ENCODE measurements at regions not wholly inside any gene's neighbourhood (a gene's known extent, or its start where the extent isn't known, plus 50 kb on each side); places are given as distances from the start of the nearest gene placed in this dataset.

DNA sequence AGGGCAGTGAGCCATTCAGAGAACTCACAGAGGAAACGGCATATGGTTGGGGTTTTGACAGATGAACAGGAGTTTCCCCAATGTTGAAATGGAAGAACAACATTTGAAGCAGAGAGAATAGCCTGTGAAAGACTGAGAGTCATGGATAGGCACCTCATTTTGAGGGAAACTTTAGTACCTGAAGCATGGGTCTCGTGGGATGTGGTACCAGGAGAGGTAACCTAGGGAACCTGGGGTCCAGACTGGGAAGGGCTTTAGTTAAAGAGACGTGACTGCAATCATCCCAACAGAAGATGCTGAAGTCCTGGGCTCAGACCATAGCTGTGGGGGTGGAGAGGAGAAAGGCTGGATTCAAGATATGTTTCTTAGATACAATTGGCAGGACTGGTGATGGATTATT, 137.8 kb upstream of the CCL2 start:
- no peak for DNase-seq (ENCODE audit: low read depth in 1 of 2, low spot score in 1 of 2)

DNA sequence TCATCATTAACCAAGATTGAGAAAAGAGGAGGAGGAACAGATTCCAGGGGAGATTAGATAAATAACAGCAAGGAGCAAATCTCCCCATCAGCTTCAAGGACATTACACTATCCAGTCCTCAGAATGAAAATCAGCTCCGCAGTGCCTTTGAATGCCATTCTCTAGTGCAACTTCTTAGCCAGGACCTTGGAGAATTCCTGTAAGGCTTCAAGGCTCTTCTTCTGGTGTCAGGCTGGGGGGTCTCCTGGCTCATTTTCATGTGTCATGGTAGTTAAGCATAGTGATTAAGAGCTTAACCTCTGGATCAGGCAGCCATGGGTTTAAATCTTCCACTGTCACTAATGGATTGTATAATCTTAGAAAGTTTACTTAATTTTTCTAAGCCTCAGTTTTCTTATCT, 137.3 kb upstream of the CCL2 start:
- no peak for DNase-seq (ENCODE audit: low read depth in 1 of 2, low spot score in 1 of 2)

DNA sequence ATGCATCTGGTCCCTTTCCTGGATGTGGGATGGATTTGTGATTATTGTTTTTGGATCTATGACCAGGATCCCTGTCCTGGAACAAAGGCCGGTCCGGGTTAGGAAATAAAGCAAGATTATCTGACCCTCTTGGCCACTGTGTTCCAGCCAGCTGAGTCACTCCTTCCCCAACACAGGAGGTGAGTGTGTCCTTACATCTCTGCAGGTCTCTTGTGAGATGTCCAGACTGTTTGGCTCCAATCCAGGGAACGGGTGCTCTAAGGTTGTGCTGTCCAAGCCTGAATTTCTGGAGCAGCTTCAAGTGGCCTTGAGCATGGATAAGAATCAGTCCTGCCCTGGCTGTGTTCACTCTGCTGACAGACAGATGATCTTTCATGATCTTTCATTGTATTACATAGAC, 136.5 kb upstream of the CCL2 start:
- no peak for DNase-seq (ENCODE audit: low read depth in 1 of 2, low spot score in 1 of 2)

DNA sequence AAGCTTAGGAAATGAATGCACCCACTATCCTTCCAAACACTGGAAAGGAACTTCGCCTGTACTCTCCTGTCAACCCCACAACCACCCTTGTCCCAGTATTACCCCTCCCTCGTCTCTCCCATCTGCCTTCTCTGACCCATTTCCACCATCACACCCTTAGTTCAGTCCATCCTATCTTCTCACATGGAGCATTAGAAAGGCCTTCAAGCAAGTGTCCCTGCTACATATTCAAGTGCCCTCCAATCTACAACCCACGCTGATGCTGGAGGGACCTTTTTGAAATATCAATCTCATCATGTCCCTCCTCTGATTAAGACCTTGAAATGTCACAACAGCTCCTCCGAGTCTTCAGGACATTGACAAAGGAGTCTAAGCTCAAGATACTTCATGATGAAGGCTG, 133.8 kb upstream of the CCL2 start:
- no peak for DNase-seq (ENCODE audit: low read depth in 1 of 2, low spot score in 1 of 2)

DNA sequence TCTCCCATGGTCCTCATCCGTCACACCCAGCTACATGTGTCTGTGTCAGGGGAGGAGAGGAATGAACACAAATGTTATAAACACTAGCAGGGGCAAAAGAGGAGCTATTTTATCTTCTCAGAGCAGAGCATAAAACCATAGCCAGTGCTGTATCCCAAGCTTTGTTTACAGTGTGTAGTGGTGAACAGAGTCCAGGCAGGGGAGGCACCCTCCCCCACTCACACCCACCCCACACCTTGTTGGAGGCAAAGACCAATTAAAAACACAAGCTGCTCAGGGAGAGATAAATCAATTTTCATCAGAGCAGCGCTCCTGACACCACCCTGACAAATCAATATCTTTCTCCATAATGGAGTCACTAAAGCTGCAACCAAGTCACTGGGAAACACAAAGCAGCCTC, 132.6 kb upstream of the CCL2 start:
- no peak for DNase-seq (ENCODE audit: low read depth in 1 of 2, low spot score in 1 of 2)

DNA sequence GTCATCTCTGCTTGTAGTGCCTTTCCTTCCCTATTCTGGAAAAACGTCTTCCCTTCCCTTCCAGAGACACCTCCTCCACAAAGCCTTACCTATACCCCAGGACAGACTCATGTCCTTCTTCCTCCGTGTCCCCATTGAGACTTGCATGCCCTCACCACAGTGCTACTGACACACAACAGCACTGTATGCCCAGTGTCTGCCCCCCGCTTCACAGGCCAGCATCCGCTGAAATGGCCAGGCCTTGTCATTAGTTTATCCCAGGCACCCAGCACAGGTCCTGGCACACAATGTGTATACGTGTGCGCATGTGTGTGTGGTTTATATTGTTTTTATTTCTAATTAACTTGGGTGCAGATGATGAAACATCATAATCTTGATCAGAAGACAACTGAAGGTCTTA, 130.1 kb upstream of the CCL2 start:
- DNase-seq (ENCODE audit: low read depth in 1 of 2, low spot score in 1 of 2): no peak

DNA sequence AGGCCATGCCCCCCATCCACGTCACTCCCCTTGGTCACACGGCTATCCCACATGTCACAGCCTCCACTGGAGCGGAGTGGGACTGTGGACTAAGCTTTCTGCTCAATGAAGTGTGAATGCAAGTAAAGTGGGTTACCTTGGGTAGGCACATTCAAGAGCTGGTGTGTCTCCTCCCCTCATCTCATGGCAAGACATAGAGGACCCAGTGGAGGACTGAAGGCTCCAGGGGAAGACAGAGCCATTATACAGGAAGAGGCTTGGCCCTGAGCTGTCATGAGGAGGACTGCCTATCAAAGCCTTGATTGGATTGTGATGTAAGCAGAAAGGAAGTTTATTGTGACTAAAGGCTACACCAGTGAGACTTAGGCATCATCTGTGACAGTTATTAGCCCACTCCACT, 129.2 kb upstream of the CCL2 start:
- DNase-seq (ENCODE audit: low read depth in 1 of 2, low spot score in 1 of 2): no peak

DNA sequence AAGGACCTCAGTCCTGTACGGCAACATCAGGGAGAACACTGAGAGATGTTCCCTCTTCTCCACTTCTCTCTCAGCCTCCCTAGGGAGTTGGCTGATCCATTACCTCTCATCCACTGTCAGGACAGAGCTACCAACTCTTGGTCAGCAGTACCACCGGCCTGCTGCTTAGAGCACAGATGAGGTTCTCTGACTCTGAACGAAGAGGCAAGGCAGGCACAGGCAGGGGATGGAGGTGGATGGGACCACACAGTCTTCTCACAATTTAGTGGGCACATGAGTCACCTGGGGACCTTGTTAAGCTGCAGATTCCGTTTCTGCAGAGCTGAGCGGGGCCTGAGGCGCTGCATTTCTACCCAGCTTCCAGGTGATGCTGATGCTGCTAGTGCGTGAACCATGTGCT, 128.6 kb upstream of the CCL2 start:
- DNase-seq (ENCODE audit: low read depth in 1 of 2, low spot score in 1 of 2): no peak

DNA sequence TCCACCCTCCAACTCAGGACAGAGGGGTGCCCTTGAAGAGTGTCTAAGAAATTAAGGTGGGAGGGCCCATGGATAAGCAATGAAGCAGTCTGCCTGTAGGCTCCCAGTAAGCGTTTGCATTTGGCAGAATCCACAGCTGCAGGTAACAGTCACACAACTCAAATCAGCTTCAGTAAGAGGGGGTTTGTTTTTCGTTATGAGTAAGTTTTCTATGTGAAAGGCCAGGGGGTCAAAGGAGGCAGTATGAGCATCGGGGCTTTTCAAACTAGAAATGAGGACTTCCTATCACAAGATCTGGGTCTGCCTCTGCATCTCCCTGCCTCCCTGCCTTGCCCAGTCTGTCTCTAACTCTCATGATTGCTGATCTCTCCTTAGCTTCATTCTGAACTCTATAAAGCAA, 128.1 kb upstream of the CCL2 start:
- DNase-seq (ENCODE audit: low read depth in 1 of 2, low spot score in 1 of 2): no peak

DNA sequence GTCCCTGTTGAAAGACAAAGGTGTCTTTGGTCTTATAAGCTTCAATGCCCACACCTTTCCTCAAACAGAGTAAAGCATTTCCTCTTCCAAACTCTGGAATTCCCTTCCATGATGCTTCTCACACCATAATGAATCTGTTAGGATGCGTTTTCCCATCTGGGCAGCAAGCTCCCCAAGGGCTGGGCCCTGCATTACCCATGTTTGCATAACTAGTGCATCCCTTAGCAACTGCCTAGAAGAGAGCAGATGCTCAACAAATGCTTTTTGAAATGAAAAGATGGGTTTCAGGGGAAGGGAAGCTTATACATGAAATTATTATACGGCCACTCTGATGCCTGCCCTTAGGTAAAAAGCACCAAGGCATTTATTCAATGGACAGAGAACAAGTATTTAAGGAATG, 124.5 kb upstream of the CCL2 start:
- no peak for DNase-seq (ENCODE audit: low read depth in 1 of 2, low spot score in 1 of 2)

DNA sequence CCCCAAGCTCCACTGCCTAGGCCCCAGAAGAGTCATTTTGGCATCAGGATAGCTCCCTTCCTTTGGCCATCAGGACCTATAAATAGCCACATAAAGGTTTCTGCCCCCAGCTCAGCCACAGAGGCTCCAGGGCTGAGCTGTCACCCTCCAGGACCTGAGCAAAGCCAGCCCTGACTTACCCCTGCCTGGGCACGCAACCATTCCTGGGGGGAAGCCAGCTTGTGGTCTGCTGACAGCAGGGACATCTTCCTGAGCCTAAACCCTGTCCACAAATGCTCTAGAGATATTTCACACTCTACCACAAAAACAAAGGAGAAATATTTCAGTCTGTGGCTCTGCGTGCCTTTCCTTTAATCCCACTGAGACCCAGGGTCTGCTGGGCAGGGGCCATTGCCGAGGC, 123.7 kb upstream of the CCL2 start:
- DNase-seq (ENCODE audit: low read depth in 1 of 2, low spot score in 1 of 2): no peak

DNA sequence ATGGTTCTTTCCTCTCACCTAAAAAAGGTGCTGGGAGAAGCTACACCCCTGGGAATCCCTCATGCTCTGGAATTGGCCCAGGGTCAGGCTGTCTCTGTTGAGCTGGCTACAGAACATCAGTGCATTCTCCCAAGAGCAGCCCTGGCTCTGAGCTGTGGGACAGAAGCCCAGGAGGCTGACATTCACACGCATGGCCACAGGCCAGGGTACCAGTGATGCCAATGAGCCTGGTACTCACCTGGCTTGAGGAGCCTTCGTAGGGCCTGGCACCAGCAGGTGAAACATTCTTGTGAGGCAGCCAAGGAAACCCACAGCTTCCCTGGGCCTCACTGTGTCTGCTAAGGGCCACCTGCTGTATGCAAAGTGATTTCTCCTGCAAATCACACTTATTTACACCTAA, 121.7 kb upstream of the CCL2 start:
- no peak for DNase-seq (ENCODE audit: low read depth in 1 of 2, low spot score in 1 of 2)

DNA sequence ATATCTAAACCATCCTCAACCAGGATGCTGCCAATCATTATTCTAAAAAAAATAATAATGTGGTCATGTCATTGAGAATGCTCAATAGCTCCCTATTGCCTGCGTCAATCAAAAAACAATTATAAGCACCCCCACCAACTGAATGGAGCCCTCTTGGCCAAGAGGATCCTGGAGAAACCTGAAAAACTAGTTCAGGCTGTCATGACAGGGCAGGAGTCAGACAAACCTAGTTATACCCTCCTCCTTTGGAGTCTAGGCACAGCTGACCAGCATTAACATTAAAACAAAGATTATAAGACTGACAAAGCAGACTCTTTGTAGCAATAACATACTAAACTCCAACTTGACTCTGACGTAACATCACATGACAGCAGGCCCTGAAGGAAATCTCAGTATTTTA, 119.2 kb upstream of the CCL2 start:
- DNase-seq (ENCODE audit: low read depth in 1 of 2, low spot score in 1 of 2): no peak

DNA sequence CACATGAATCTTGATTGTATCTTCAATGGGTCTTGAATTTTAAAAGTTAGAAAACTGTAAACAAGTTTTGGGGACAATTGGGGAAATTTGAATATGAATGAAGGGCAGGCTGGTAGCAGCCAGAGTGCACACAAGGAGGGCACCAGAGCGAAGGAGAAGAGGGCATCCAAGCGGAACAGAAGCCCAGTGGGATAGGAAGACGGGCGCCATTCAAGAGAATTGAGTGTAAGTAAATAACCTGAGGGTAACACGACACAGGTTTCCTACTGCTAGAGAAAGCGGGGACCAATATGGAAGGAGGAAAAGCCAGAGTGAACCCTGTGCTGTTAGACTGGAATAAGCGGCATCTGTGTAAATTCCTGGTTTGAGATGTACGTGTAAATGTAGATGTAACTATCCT, 115.1 kb upstream of the CCL2 start:
- no peak for DNase-seq (ENCODE audit: low read depth in 1 of 2, low spot score in 1 of 2)

DNA sequence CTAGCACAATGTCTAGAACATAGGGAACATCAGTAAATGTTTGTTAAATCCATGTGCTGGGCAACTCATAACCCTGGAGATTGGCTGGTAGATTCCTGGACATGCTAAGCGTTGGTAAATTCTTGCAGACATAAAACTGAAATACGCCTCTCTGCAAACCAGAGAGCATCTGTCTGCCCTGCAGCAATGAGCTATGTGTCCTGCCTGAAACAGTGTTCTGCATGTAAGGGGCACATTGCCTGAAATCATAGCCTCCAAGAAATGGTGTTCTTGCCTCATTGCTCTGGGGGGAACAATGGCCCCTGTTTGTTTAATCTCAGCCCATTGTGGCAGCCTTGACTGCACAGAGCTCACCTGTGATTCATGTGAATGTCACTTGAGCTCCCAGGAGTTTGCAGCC, 113.5 kb upstream of the CCL2 start:
- DNase-seq (ENCODE audit: low read depth in 1 of 2, low spot score in 1 of 2): no peak

DNA sequence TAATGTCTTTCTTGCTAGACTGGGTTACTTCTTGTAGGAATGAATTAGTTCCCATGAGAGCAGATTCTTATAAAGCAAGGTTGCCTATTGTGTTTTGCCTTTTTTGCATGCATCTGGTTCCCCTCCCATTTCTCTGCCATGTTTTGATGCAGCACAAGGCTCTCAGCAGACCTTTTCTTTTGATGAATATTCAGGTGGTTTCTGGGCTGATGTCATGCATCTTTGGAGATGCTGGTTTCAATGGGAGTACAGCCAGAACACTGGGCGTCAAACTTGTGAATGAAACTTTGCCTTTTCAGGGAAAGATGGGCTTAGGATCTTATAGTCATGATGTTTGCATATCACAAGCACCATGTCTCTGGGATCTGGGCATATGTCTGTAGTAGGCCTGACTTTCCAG, 111.7 kb upstream of the CCL2 start:
- no peak for DNase-seq (ENCODE audit: low read depth in 1 of 2, low spot score in 1 of 2)

DNA sequence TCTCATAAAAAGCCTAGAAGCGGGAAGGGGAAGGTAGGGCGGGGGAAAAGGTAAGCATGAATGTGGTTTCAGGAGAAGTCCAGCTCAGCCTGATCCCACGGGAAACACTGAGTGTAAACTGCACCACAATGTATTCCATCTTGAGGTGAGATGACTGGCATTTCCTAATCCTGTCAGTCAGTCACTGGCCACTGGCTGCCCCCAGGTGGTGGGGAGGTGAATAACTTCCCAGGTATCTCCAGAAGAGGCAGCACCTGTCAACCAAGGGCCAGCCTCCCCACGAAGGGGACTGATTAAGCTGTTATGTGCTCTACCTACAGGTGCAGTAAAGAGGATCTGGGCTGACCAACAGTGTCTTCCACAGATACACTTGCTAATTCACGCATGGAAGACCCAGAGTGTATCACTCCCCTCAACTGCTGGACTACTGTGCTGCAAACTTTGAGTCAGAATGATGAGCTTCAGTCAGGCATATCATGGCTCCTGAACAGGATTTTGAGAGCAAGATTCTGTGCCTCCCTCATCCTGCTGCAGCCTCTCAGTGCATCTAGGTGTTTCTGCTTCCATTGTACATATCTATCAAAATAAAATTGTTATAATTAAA, 108.5 kb upstream of the CCL2 start:
- DNase-seq (ENCODE audit: low read depth in 1 of 2, low spot score in 1 of 2): peak; percentile 4 to 24

DNA sequence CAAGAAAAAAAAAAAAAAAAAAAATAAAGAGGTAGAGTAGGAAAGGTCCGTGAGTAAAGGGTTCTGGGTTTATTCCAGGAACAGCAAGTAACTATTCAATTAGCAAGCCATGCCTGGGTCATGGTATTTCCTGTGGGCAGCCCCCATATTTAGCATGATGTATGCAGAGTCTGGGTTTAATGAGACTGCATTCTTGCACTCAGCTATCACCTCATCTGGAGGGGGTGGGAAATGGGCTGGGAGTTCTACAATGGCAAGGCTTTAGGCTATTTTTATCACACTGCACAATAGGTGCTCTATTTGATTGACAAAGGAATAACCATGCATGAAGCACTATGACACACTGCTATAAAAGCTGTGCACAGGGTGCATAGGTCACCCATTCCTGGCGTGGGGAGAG, 104.0 kb upstream of the CCL2 start:
- no peak for DNase-seq (ENCODE audit: low read depth in 1 of 2, low spot score in 1 of 2)

DNA sequence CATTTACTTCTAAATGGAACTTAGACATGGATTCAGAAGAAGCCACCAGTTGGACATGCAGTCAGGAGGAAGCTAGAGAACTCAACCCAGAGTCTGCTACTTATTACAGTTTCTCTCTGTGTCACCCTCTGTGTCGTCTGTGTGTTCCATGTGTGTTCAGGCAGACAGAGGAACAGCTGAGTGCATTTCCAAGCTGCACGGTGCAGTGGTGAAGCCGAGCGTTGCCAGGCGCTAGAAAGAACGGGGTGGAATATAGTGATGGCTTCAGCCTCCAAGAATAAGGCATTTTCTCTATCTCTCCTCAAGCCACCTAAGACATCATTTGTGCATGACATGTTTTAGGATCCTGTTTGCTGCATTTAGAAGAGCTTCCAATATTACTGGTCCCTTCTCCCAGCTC, 101.1 kb upstream of the CCL2 start:
- DNase-seq (ENCODE audit: low read depth in 1 of 2, low spot score in 1 of 2): no peak

DNA sequence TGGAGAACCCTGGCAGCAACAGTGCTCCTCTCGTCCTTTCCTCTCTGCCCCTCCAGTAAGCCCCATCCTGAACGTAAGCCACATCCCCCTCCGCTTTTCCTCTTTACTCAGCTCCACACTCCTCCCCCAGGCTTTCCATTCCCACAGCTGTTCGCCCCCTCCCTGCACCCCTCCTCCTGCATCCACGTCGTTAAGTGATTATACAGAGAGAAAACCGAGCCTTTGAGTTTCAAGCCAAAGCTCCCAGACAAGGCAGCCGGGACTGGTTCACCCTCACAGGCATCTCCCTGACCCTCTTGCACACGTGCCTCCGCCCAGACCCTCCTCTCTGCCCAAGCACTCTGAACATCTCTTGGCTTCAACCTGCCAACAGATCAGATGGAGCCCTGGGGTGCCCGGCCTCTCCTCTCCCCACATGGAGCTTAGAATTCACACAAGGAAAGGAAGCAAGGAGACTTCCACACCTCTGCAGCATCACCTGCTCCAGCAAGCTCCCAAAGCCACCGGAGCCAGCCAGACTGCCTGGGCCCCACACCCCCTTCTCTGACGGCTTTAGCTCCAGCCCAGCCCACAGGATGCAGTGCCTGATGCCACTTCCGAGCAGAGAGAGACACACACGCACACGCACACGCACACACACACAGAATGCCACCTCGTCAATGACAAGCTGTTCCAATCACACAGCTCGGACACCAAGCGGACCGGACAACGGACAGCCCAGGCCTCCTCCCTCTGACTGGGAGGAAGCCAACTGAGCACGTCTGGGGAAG, 99.9 kb upstream of the CCL2 start:
- DNase-seq (ENCODE audit: low read depth in 1 of 2, low spot score in 1 of 2): no peak

DNA sequence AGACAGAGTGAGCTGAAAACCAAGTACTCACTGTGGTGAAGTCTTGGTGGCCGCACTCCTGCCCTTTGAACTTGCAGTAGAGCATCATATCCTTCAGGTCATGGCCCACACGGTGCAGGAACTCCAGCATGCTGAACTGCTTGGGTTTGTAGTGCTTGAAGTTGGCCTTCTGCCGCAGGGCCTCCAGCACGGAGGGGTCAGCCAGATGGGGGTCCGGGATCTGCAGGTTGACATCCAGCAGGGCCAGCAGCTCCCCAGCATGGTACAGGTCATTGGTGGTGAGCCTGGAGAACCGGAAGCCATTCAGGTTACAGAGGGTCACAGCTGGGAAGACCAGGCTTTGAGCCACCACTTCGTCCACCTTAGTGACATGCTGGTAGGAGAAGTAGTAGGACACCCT, 99.1 kb upstream of the CCL2 start:
- DNase-seq (ENCODE audit: low read depth in 1 of 2, low spot score in 1 of 2): no peak

DNA sequence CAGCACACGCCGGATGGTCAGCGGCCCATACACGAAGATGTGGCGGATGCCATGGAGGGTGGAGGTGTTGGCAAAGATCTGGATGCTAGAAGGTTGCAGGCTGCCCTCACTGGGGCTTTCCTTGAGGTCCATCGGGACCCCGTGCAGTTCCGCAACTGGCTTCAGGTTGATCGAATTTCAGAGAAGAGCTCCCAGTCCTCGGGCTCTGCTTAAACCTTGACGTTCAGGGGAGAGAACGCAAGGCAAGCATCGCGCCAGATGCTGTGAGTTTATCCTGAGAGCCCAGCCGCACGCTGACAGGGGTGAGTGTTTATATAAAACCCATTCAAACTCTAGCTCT, 98.7 kb upstream of the CCL2 start:
- no peak for DNase-seq (ENCODE audit: low read depth in 1 of 2, low spot score in 1 of 2)

Data from activated CD4-positive, alpha-beta T cell treated with anti-CD3 and anti-CD28 coated beads, Interleukin-2, amount 50 U/mL, for 24 hours (primary cell).